Memory B cell (primary cell): ENCODE measurements at regions not wholly inside any gene's neighbourhood (a gene's known extent, or its start where the extent isn't known, plus 50 kb on each side); places are given as distances from the start of the nearest gene placed in this dataset.

Experiments
- ATAC-seq: fragments of 150-1000 bp; cut with Tn5 transposase; 2 replicates; pipeline ENCODE4 v1.10.0; 2021; ENCODE audit warnings: low read depth, mild to moderate bottlenecking, moderate library complexity
- DNase-seq, 2 donors: peaks; one replicate each; pipeline ENCODE4 v3.0.0; 2022; ENCODE audit warnings: low spot score in 2 of 2
- H3K27ac Mint-ChIP-seq: one replicate; pipeline ENCODE4 v1.8.0; 2022; ENCODE audit warnings: mild to moderate bottlenecking, moderate library complexity, mixed read lengths
- H3K27me3 Mint-ChIP-seq: one replicate; pipeline ENCODE4 v1.8.0; 2022; ENCODE audit warnings: mixed read lengths
- H3K36me3 Mint-ChIP-seq: one replicate; pipeline ENCODE4 v1.8.0; 2022; ENCODE audit warnings: mild to moderate bottlenecking, mixed read lengths
- H3K4me1 Mint-ChIP-seq: one replicate; pipeline ENCODE4 v1.8.0; 2022; ENCODE audit warnings: mixed read lengths
- H3K4me3 Mint-ChIP-seq: one replicate; pipeline ENCODE4 v1.8.0; 2022; ENCODE audit warnings: mild to moderate bottlenecking, moderate library complexity, mixed read lengths
- H3K9me3 Mint-ChIP-seq: one replicate; pipeline ENCODE4 v1.8.0; 2022; ENCODE audit warnings: mixed read lengths

- no peak for DNase-seq
- H3K9me3 Mint-ChIP-seq, result no peaks in the 10 kb centered on the region
- no peak overlapping the region for H3K4me3 Mint-ChIP-seq
- ATAC-seq, result no peak
- H3K4me1 Mint-ChIP-seq, result no peaks in the 10 kb centered on the region
- H3K27ac Mint-ChIP-seq, result no peak overlapping the region
- H3K36me3 Mint-ChIP-seq, result no peaks in the 10 kb centered on the region
- no peaks in the 10 kb centered on the region for H3K27me3 Mint-ChIP-seq
These were observed 443.0 kb downstream of the TFAP2B start for GRCh38 chr6:51261691-51262090.

- Mint-ChIP-seq H3K36me3 (no peaks in the 10 kb centered on the region), H3K4me1 (no peaks in the 10 kb centered on the region), H3K9me3 (no peaks in the 10 kb centered on the region), H3K27ac (no peak overlapping the region), H3K27me3 (no peaks in the 10 kb centered on the region), H3K4me3 (no peak overlapping the region)
- DNase-seq (no peak), ATAC-seq (no peak)
These were observed 446.8 kb downstream of the TFAP2B start for GRCh38 chr6:51265426-51265825.

- H3K4me1 Mint-ChIP-seq, result no peaks in the 10 kb centered on the region
- H3K4me3 Mint-ChIP-seq, result no peak overlapping the region
- H3K27ac Mint-ChIP-seq, result no peak overlapping the region
- ATAC-seq, result no peak
- peaks cover 2% of the 10 kb centered on the region for H3K9me3 Mint-ChIP-seq
- no peak for DNase-seq
- H3K27me3 Mint-ChIP-seq, result no peaks in the 10 kb centered on the region
- H3K36me3 Mint-ChIP-seq, result no peaks in the 10 kb centered on the region
These were observed 447.9 kb downstream of the TFAP2B start for GRCh38 chr6:51266604-51267003.

GRCh38 chr6:51268666-51269065, 450.0 kb downstream of the TFAP2B start:
- no peak overlapping the region for H3K27ac Mint-ChIP-seq
- no peaks in the 10 kb centered on the region for H3K36me3 Mint-ChIP-seq
- H3K4me1 Mint-ChIP-seq, result no peaks in the 10 kb centered on the region

GRCh38 chr6:51269876-51270275, 451.2 kb downstream of the TFAP2B start:
- no peak for DNase-seq
- H3K36me3 Mint-ChIP-seq, result no peaks in the 10 kb centered on the region
- H3K4me3 Mint-ChIP-seq, result no peak overlapping the region
- no peak overlapping the region for H3K27ac Mint-ChIP-seq
- ATAC-seq, result no peak
- H3K27me3 Mint-ChIP-seq, result no peaks in the 10 kb centered on the region
- peaks cover 3% of the 10 kb centered on the region for H3K9me3 Mint-ChIP-seq
- H3K4me1 Mint-ChIP-seq, result no peaks in the 10 kb centered on the region

More at GRCh38 chr6:51268666-51269065, 450.0 kb downstream of the TFAP2B start:
- ATAC-seq, result no peak
- H3K27me3 Mint-ChIP-seq, result no peaks in the 10 kb centered on the region
- H3K9me3 Mint-ChIP-seq, result peaks cover 3% of the 10 kb centered on the region
- no peak for DNase-seq
- H3K4me3 Mint-ChIP-seq, result no peak overlapping the region

- Mint-ChIP-seq H3K9me3 (peaks cover 3% of the 10 kb centered on the region), H3K4me1 (no peaks in the 10 kb centered on the region), H3K27ac (no peak overlapping the region), H3K4me3 (no peak overlapping the region), H3K36me3 (no peaks in the 10 kb centered on the region), H3K27me3 (no peaks in the 10 kb centered on the region)
- DNase-seq (no peak), ATAC-seq (no peak)
These were observed 452.9 kb downstream of the TFAP2B start for GRCh38 chr6:51271615-51272014.

GRCh38 chr6:51273228-51273961, 454.7 kb downstream of the TFAP2B start:
- no peaks in the 10 kb centered on the region for H3K36me3 Mint-ChIP-seq
- H3K27me3 Mint-ChIP-seq, result no peaks in the 10 kb centered on the region
- H3K9me3 Mint-ChIP-seq, result peaks cover 4% of the 10 kb centered on the region
- DNase-seq (no peak), ATAC-seq (no peak)
- no peak overlapping the region for H3K27ac Mint-ChIP-seq
- no peak overlapping the region for H3K4me3 Mint-ChIP-seq
- no peaks in the 10 kb centered on the region for H3K4me1 Mint-ChIP-seq

GRCh38 chr6:51277474-51277873, 458.8 kb downstream of the TFAP2B start:
- H3K27ac Mint-ChIP-seq, result no peak overlapping the region
- H3K4me3 Mint-ChIP-seq, result no peak overlapping the region
- no peaks in the 10 kb centered on the region for H3K27me3 Mint-ChIP-seq
- H3K36me3 Mint-ChIP-seq, result no peaks in the 10 kb centered on the region
- no peak for DNase-seq
- H3K9me3 Mint-ChIP-seq, result peaks cover 1% of the 10 kb centered on the region
- ATAC-seq, result no peak
- no peaks in the 10 kb centered on the region for H3K4me1 Mint-ChIP-seq

- Mint-ChIP-seq H3K36me3 (no peaks in the 10 kb centered on the region), H3K27ac (no peak overlapping the region), H3K4me3 (no peak overlapping the region), H3K4me1 (no peaks in the 10 kb centered on the region), H3K9me3 (peaks cover 4% of the 10 kb centered on the region), H3K27me3 (peaks cover 2% of the 10 kb centered on the region)
- ATAC-seq (no peak), DNase-seq (no peak)
These were observed 463.4 kb downstream of the TFAP2B start for GRCh38 chr6:51282026-51282425.

- DNase-seq, result no peak
- Mint-ChIP-seq H3K36me3 (no peaks in the 10 kb centered on the region), H3K4me3 (no peak overlapping the region), H3K27ac (no peak overlapping the region), H3K9me3 (peaks cover 3% of the 10 kb centered on the region), H3K27me3 (peaks cover 2% of the 10 kb centered on the region), H3K4me1 (no peaks in the 10 kb centered on the region)
- ATAC-seq, result no peak
These were observed 465.2 kb downstream of the TFAP2B start for GRCh38 chr6:51283723-51284355.

GRCh38 chr6:51285876-51286275, 467.2 kb downstream of the TFAP2B start:
- Mint-ChIP-seq H3K4me3 (no peak overlapping the region), H3K4me1 (no peaks in the 10 kb centered on the region)

GRCh38 chr6:51289041-51289440, 470.4 kb downstream of the TFAP2B start:
- Mint-ChIP-seq H3K27ac (no peak overlapping the region), H3K9me3 (no peaks in the 10 kb centered on the region), H3K27me3 (no peaks in the 10 kb centered on the region), H3K4me3 (no peak overlapping the region), H3K36me3 (no peaks in the 10 kb centered on the region), H3K4me1 (no peaks in the 10 kb centered on the region)
- DNase-seq (no peak), ATAC-seq (no peak)

More at GRCh38 chr6:51285876-51286275, 467.2 kb downstream of the TFAP2B start:
- Mint-ChIP-seq H3K36me3 (no peaks in the 10 kb centered on the region), H3K27me3 (peaks cover 2% of the 10 kb centered on the region), H3K27ac (no peak overlapping the region), H3K9me3 (peaks cover 3% of the 10 kb centered on the region)
- DNase-seq, result no peak
- ATAC-seq, result no peak

GRCh38 chr6:51292659-51293058, 474.0 kb downstream of the TFAP2B start:
- Mint-ChIP-seq H3K27ac (no peak overlapping the region), H3K9me3 (peaks cover 2% of the 10 kb centered on the region), H3K36me3 (no peaks in the 10 kb centered on the region), H3K4me3 (no peak overlapping the region), H3K4me1 (no peaks in the 10 kb centered on the region), H3K27me3 (no peaks in the 10 kb centered on the region)
- DNase-seq (no peak), ATAC-seq (no peak)

GRCh38 chr6:51299621-51300380, 481.1 kb downstream of the TFAP2B start:
- Mint-ChIP-seq H3K27me3 (peaks cover 3% of the 10 kb centered on the region), H3K4me3 (no peak overlapping the region), H3K9me3 (peaks cover 3% of the 10 kb centered on the region), H3K4me1 (no peaks in the 10 kb centered on the region), H3K36me3 (no peaks in the 10 kb centered on the region), H3K27ac (no peak overlapping the region)
- ATAC-seq, result no peak
- no peak for DNase-seq
